HEK293T (cell line): ENCODE measurements at regions not wholly inside any gene's neighbourhood (a gene's known extent, or its start where the extent isn't known, plus 50 kb on each side); places are given as distances from the start of the nearest gene placed in this dataset.

ENCODE experiments used
- ELF4 ChIP-seq: fragments of 450-650 bp; IDR thresholded peaks from 2 replicates; pipeline ENCODE4 v1.6.1; 2017; ENCODE audit warnings: antibody characterized with exemption
- FOXK2 ChIP-seq: fragments of 450-650 bp; IDR thresholded peaks from 2 replicates; pipeline ENCODE4 v1.6.1; 2016; ENCODE audit warnings: mild to moderate bottlenecking
- FOXM1 ChIP-seq: fragments of 450-650 bp; IDR thresholded peaks from 2 replicates; pipeline ENCODE4 v1.6.1; 2017; ENCODE audit warnings: mild to moderate bottlenecking, borderline replicate concordance
- HDGF ChIP-seq: fragments of 450-650 bp; IDR thresholded peaks from 2 replicates; pipeline ENCODE4 v1.6.1; 2017; ENCODE audit warnings: antibody characterized with exemption, borderline replicate concordance
- L3MBTL2 ChIP-seq: fragments of 450-650 bp; conservative IDR thresholded peaks from 2 replicates; pipeline ENCODE4 v1.6.1; 2016; ENCODE audit warnings: mild to moderate bottlenecking
- NFRKB ChIP-seq: fragments of 450-650 bp; IDR thresholded peaks from 2 replicates; pipeline ENCODE4 v1.6.1; 2016; ENCODE audit warnings: mild to moderate bottlenecking, moderate library complexity
- SP1 ChIP-seq: fragments of 450-650 bp; IDR thresholded peaks from 2 replicates; pipeline ENCODE4 v1.6.1; 2017
- SUZ12 ChIP-seq: fragments of 450-650 bp; IDR thresholded peaks from 2 replicates; pipeline ENCODE4 v1.6.1; 2016; ENCODE audit warnings: mild to moderate bottlenecking
- TARDBP ChIP-seq: fragments of 450-650 bp; IDR thresholded peaks from 2 replicates; pipeline ENCODE4 v1.6.1; 2016

DNA sequence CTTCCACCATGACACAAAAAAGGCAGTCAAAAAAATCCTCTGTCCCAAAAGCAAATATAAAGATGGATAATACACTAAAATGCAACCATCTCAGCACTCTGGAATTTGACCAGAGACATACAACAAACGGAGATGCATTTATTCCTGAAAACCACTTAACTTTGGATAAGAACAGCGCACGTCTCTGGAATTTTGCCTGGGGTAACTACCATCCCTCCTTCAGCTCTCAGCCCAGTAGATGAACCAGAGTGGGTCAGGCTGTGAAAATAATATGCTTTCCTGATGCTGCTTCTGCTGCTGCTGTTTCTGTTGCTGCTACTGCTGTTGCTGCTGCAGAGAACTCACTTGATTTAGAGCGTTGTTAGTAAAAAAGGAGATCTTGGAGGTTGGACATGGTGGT is 133.8 kb upstream of the ACVR2A start:
- TF ChIP-seq TARDBP = no peak
- TF ChIP-seq FOXK2 = no peak
- TF ChIP-seq ELF4 = no peak
- TF ChIP-seq FOXM1 = no peak
- no peak for TF ChIP-seq NFRKB
- no peak for TF ChIP-seq SP1
- TF ChIP-seq L3MBTL2 = no peak
- no peak for TF ChIP-seq SUZ12
- TF ChIP-seq HDGF = no peak
